GM12878 (cell line): ENCODE measurements at regions not wholly inside any gene's neighbourhood (a gene's known extent, or its start where the extent isn't known, plus 50 kb on each side); places are given as distances from the start of the nearest gene placed in this dataset.

Source experiments
- NFYA ChIP-seq: IDR thresholded peaks from 2 replicates; pipeline ENCODE4 v1.6.1; 2011; ENCODE audit warnings: low read depth, mild to moderate bottlenecking, low read length, improper control_type of control experiment, borderline replicate concordance
- NFYB ChIP-seq: IDR thresholded peaks from 2 replicates; pipeline ENCODE4 v1.6.1; 2011; ENCODE audit warnings: low read depth, mild to moderate bottlenecking, low read length, improper control_type of control experiment, moderate library complexity; ENCODE audit not compliant: insufficient read depth
- POLR2A ChIP-seq: IDR thresholded peaks from 2 replicates; pipeline ENCODE4 v1.6.1; 2011; ENCODE audit warnings: low read depth, mild to moderate bottlenecking, low read length
- RAD21 ChIP-seq: IDR thresholded peaks from 2 replicates; pipeline ENCODE4 v1.6.1; 2011; ENCODE audit warnings: mild to moderate bottlenecking, low read depth, low read length, moderate library complexity; ENCODE audit not compliant: insufficient read depth
- TAF1 ChIP-seq: IDR thresholded peaks from 2 replicates; pipeline ENCODE4 v1.6.1; 2011; ENCODE audit warnings: mild to moderate bottlenecking, low read depth, low read length, borderline replicate concordance
- ZNF217 ChIP-seq: fragments of 450-650 bp; IDR thresholded peaks from 2 replicates; pipeline ENCODE4 v1.6.1; 2017; ENCODE audit warnings: antibody characterized with exemption, mild to moderate bottlenecking
- TF ChIP-seq, protein P1 (sequence below), 3 experiments: IDR thresholded peaks in 2 of 3; conservative IDR thresholded peaks in 1 of 3; 2 replicates each; pipeline ENCODE4 v1.5.1; 2011; ENCODE audit warnings: low read depth in 3 of 3, low read length in 3 of 3, mild to moderate bottlenecking in 3 of 3, control low read depth in 2 of 3, moderate library complexity in 2 of 3, inconsistent platforms in 1 of 3, mixed read lengths in 1 of 3; ENCODE audit not compliant: control insufficient read depth in 2 of 3, insufficient read depth in 1 of 3; ENCODE audit errors: extremely low read depth in 1 of 3
- TF ChIP-seq, protein P2 (sequence below): IDR thresholded peaks from 2 replicates; pipeline ENCODE4 v1.6.1; 2012; ENCODE audit warnings: low read depth, low read length, improper control_type of control experiment

DNA sequence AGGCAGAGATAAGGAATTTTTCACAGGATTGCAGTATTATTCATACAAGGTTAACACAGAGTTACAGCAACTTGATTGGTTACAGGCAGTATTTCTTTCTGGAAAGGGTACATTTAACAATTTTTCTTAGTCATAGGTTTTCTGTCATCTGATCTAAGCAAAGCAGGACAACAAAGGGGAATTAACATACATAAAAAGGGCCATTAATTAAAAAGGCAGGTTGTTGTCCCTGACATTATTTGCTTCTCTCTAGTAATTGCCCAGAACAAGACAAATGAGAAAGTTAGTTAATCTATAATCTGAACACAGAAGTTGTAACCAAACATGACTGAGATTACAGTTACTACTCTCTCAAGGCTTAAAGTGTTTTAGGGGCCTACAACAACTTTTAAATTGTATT, 291.4 kb upstream of the LRRTM4 start:
- TF ChIP-seq NFYB, result no peak
- TF ChIP-seq, protein P1, sequence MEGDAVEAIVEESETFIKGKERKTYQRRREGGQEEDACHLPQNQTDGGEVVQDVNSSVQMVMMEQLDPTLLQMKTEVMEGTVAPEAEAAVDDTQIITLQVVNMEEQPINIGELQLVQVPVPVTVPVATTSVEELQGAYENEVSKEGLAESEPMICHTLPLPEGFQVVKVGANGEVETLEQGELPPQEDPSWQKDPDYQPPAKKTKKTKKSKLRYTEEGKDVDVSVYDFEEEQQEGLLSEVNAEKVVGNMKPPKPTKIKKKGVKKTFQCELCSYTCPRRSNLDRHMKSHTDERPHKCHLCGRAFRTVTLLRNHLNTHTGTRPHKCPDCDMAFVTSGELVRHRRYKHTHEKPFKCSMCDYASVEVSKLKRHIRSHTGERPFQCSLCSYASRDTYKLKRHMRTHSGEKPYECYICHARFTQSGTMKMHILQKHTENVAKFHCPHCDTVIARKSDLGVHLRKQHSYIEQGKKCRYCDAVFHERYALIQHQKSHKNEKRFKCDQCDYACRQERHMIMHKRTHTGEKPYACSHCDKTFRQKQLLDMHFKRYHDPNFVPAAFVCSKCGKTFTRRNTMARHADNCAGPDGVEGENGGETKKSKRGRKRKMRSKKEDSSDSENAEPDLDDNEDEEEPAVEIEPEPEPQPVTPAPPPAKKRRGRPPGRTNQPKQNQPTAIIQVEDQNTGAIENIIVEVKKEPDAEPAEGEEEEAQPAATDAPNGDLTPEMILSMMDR (IDR thresholded peaks at IDR 0.05 in 2 of 3, conservative IDR thresholded peaks at IDR 0.05 in 1 of 3; ENCODE audit: control insufficient read depth in 2 of 3, extremely low read depth in 1 of 3, insufficient read depth in 1 of 3, low read depth in 3 of 3, low read length in 3 of 3), result no peak
- TF ChIP-seq TAF1, result no peak
- TF ChIP-seq, protein P2, sequence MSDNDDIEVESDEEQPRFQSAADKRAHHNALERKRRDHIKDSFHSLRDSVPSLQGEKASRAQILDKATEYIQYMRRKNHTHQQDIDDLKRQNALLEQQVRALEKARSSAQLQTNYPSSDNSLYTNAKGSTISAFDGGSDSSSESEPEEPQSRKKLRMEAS, result no peak
- no peak for TF ChIP-seq POLR2A
- TF ChIP-seq RAD21, result no peak
- no peak for TF ChIP-seq ZNF217
- TF ChIP-seq NFYA, result no peak
